ENCODE measurements at regions not wholly inside any gene's neighbourhood (a gene's known extent, or its start where the extent isn't known, plus 50 kb on each side); places are given as distances from the start of the nearest gene placed in this dataset.

- intact Hi-C loops (cut with micrococcal nuclease) = no loop called here
These were observed 128.5 kb upstream of the GSE1 start for GRCh38 chr16:85484347-85485300.

DNA sequence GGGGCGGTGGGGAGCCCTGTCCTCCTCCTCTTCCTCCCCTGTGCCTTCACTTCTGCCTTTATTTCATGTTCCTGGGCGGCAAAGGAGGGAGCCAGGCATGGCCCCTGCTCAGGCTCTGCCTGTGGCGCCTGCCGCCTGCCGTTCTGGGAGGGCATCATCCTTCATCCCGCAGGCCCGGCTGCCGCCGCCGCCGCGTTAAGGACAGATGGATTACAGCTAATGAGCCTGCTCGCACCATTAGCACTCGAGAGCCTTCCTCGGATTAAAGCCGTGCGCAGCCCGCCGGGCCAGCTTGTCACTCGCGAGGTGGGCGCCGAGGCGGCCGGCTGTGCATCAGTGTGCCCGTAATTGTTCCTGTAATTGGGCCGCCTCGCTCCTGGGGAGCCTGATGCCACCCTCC, 127.7 kb upstream of the GSE1 start:
- intact Hi-C loops (cut with micrococcal nuclease) = no loop called here

DNA sequence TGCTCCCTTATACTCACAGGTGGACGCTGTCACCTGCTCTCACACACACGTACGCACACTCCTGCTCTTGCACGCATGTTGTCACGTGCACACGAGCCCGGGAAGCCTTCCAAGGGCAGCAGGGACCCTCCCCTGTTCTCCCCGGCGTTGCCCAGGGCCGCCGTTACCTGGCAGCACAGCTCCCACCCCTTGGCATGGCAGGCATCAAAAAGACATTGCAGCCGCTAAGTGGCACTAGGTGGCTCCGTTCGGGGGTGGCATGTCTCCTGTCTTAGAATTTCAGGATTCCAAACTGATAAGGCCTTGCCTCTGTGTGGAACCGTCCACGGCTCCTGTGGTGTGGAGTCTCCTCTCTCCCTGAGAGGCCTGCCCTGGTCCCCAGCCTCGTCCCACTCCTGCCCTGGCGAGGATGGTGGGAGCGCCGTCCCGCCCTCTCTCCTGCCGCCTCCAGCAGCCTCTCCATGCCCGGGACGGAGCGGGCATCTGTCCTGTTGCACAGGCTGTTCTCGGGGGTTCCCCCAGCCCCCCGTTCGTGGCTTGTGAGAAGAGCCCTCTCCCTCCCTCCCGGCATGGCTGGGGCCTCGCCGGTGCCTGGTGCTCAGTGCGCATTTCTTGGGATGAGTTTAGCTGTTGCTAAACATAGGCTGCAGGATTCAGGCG, 126.7 kb upstream of the GSE1 start:
- intact Hi-C loops (cut with micrococcal nuclease) = no loop called here

- intact Hi-C loops (cut with micrococcal nuclease) = no loop called here
These were observed 124.7 kb upstream of the GSE1 start for GRCh38 chr16:85488414-85488813.

DNA sequence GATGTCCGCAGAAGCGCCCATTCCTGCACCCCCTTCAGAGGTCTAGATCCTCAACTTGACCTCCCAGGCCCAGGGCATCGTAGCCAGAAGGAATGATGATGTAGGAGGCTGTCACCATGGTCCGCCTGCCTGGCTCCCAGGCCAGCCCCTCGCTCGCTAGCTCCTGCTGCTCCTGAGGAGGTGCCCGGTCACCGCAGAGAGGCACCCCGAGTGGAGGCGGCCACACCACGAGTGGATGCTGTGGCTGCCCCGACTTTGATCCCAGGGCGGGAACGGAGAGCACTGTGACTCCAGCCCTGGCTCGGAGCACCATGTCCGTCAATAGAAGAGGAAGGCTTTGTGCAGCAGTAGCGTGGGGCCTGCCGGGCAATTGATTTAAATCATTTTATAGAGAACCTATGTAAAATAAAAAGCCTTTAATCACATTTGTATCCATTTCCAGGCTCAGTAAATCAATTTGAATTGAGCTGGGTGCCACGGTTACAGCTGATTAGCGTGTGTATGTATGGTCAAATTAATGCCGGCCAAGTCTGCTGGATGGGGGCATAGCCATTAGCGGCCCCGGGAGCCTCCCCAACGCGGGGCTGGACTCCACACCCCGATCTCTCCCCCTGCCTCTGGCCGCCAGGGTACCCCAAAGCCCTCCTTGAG, 122.6 kb upstream of the GSE1 start:
- intact Hi-C loops (cut with micrococcal nuclease) = loop anchor here (1.0 kb wide), 1 partner anchor 120 kb away; no protein-coding TSS in a partner anchor

GRCh38 chr16:85491058-85491771, 121.9 kb upstream of the GSE1 start:
- intact Hi-C loops (cut with micrococcal nuclease) = loop anchor here (1.0 kb wide), 1 partner anchor 119 kb away; no protein-coding TSS in a partner anchor

DNA sequence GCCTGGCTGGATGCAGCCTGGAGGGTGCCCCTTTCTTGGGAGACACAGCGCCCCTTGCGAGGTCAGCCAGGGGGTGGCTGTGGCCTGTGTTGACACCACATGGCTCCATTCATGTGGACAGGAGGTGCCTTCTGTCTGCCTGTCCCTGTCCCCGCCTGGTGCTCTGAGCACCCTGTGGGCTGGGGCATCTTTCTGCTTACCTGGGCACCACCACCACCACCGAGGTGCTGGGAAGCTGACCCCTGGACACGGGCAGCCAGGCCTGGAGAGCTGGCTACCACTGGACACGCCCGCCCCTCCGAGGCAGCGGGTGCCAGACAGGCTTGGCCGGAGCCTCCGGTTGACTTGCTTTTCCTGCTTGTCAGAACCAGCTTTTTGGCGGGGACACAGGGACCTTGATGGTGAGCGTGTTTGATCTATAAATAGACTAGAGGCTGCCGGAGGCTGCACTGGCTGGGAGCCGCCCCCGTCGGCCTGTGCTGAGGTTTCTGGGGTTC, 121.3 kb upstream of the GSE1 start:
- intact Hi-C loops (cut with micrococcal nuclease) = loop anchor here (1.0 kb wide), 1 partner anchor 118 kb away; no protein-coding TSS in a partner anchor

GRCh38 chr16:85492295-85492864, 120.7 kb upstream of the GSE1 start:
- intact Hi-C loops (cut with micrococcal nuclease) = no loop called here

DNA sequence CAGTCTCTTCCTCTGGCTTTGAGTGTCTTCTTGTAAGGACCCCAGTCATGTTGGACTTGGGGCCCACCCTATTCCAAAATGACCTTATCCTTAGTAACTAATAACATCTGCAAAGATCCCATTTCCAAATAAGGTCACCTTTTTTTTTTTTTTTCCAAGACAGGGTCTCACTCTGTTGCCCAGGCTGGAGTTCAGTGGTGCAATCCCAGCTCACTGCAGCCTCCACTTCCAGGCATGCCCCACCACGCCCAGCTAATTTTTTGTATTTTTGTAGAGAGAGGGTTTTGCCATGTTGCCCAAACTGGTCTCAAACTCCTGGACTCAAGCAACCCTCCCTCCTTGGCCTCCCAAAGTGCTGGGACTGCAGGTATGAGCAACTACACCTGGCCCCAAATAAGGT, 118.8 kb upstream of the GSE1 start:
- intact Hi-C loops (cut with micrococcal nuclease) = no loop called here

GRCh38 chr16:85495259-85495658, 117.9 kb upstream of the GSE1 start:
- intact Hi-C loops (cut with micrococcal nuclease) = no loop called here

DNA sequence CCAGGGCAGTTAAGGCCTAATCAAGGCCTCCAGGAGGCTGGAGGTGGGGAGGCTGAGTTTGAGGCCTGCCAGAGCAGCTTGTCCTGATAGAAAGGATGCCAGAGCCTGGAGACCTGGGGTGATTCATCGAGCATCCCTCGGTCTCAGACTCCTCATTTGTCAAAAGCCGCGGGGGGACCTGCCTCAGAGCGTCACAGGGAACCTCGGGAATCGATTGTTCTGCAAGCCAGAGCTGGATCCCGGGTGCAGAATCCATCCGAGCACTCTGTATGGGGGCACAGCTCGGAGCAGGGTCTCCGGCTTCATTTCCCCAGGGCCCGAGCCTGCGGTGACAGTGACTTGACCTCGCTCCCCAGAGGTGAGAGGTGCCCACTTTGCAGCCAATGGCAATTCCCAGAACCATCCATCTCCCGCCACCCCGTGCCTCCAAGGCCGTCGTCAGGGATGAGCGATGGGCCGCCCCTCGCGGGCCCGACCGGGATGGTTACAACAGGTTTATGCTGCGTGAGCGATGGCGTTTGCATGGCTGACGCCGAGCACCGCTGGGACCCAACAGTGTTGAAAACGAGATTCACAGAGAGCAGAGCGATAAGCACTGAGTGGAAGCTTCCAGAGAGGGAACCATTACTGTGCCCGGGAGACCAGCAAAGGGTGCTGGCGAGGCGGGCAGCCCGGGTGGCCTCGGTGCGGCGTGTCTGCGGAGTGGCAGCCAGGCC, 117.1 kb upstream of the GSE1 start:
- intact Hi-C loops (cut with micrococcal nuclease) = no loop called here

- intact Hi-C loops (cut with micrococcal nuclease) = no loop called here
These were observed 115.4 kb upstream of the GSE1 start for GRCh38 chr16:85497622-85498314.

DNA sequence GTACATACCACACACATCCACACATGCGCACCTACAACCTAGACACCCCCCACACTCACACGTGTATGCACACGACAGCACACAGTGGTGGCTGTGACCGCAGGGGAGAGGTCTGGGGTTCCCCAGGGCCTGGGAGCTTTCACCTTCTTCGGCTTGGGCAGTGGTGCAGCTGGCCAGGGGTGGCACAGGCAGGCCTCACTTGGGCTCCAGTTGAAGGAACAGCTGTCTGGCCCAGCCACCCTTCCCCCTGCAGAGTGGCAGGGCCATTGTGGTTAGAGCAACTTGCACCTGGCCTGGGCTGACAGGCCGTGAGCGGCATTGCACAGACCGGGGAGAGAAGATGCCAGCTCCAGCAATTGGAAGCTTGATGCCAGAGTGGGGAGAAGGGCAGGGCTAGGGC, 114.5 kb upstream of the GSE1 start:
- intact Hi-C loops (cut with micrococcal nuclease) = no loop called here

- intact Hi-C loops (cut with micrococcal nuclease) = no loop called here
These were observed 112.9 kb upstream of the GSE1 start for GRCh38 chr16:85500220-85500619.

GRCh38 chr16:85501900-85502299, 111.2 kb upstream of the GSE1 start:
- intact Hi-C loops (cut with micrococcal nuclease) = no loop called here

DNA sequence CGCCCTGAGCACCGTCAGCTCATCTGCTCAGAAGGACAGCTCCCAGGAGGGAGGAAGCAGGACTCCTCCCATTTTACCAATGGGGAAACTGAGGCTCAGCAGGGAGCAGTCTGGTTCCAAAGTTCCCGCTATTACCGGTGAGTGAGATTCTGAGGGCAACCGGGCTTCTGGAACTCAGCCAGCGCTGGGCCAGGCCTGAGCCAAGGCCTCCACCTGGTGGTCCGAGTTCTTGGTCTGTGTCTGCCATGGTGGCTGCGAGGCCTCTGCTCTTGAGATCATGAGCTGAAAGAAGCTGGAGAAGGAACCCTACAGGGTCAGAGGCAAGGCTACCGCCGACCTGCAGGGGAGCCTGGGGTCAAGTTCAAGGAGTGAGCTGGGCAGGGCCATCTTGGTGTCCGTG, 110.8 kb upstream of the GSE1 start:
- intact Hi-C loops (cut with micrococcal nuclease) = no loop called here

GRCh38 chr16:85503679-85504231, 109.4 kb upstream of the GSE1 start:
- intact Hi-C loops (cut with micrococcal nuclease) = no loop called here

DNA sequence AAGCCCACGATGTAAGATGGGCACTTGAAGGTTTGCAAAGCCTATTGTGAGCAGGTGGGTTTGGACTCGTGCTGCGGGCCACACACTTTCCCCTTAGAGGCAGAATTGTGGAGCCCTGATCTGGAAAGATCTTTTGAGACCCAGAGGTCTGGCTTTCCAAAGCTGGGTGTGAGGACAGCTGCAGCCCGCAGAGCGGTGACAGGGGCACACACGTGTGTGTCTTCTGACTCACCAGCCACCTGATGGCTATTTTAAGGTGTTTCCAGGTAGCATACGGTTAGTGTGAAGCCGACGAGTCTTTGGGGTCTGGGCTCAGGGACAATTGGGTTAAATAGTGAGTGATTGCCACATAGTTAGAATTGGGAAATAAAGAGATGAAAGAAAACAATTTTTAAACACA, 108.9 kb upstream of the GSE1 start:
- intact Hi-C loops (cut with micrococcal nuclease) = no loop called here
